ENCODE measurements at regions not wholly inside any gene's neighbourhood (a gene's known extent, or its start where the extent isn't known, plus 50 kb on each side); places are given as distances from the start of the nearest gene placed in this dataset.

DNA sequence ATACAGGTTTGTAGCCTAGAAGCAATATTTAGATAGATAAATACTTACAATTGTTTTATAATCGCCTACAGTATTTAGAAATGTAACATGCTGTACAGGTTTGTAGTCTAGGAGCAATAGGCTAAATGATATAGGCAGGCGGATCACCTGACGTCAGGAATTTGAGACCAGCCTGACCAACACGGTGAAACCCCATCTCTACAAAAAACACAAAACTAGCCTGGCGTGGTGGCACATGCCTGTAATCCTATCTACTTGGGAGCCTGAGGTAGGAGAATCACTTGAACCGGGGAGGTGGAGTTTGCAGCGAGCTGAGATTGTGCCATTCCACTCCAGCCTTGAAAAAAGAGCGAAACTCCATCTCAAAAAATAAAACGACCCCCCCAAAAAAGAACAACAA, 375.2 kb upstream of the EPHA3 start:
- H3K9ac ChIP-seq (ENCODE audit: low read length) = no peak overlapping the region
- ChIA-PET CTCF (no interaction called here), POLR2A (ENCODE audit: unreplicated experiment) (no interaction called here)
- H3K27ac ChIP-seq (ENCODE audit: low read length) = no peak overlapping the region
- ATAC-seq (no peak), DNase-seq (no peak)
- no peak overlapping the region for H2AFZ ChIP-seq (ENCODE audit: low read length)
- no peaks in the 10 kb centered on the region for H3K79me2 ChIP-seq (ENCODE audit: low read length)
- no peaks in the 10 kb centered on the region for H3K9me2 ChIP-seq (replicated peaks; ENCODE audit: low read length)
- H3K9me3 ChIP-seq (ENCODE audit: low read length) = no peaks in the 10 kb centered on the region
- no peak for TF ChIP-seq EZH2phosphoT487 (IDR thresholded peaks at IDR 0.05; ENCODE audit: borderline replicate concordance, low read length)
- no peak for TF ChIP-seq EZH2 (IDR thresholded peaks at IDR 0.05; ENCODE audit: low read length, unreplicated experiment)
- no peak for TF ChIP-seq CTCF (conservative IDR thresholded peaks at IDR 0.05; ENCODE audit: low read depth, low read length)
- H3K36me3 ChIP-seq (ENCODE audit: low read depth, low read length) = no peaks in the 10 kb centered on the region
- no peak overlapping the region for H3K4me3 ChIP-seq (ENCODE audit: low read length)
- BruUV-seq (replicated peaks) = no TSS peak
- no peaks in the 10 kb centered on the region for H3K4me1 ChIP-seq (ENCODE audit: insufficient read depth, low read length)
- H4K20me1 ChIP-seq (ENCODE audit: low read length) = no peaks in the 10 kb centered on the region
- no peaks in the 10 kb centered on the region for H3F3A ChIP-seq (ENCODE audit: low read length, unreplicated experiment)
- intact Hi-C loops (cut with micrococcal nuclease) = no loop called here
- H3K27me3 ChIP-seq (ENCODE audit: low read length) = no peaks in the 10 kb centered on the region
- H3K4me2 ChIP-seq (ENCODE audit: low read length) = no peak overlapping the region

GRCh38 chr3:88742106-88742505, 365.3 kb upstream of the EPHA3 start:
- no peak overlapping the region for H2AFZ ChIP-seq (ENCODE audit: low read length)
- H3K4me2 ChIP-seq (ENCODE audit: low read length) = no peak overlapping the region
- H3K9me2 ChIP-seq (replicated peaks; ENCODE audit: low read length) = no peaks in the 10 kb centered on the region
- H3K27ac ChIP-seq (ENCODE audit: low read length) = no peak overlapping the region
- BruUV-seq (replicated peaks) = no TSS peak
- no peaks in the 10 kb centered on the region for H3F3A ChIP-seq (ENCODE audit: low read length, unreplicated experiment)
- no peaks in the 10 kb centered on the region for H3K79me2 ChIP-seq (ENCODE audit: low read length)
- DNase-seq (no peak), ATAC-seq (no peak)
- no peak for TF ChIP-seq EZH2phosphoT487 (IDR thresholded peaks at IDR 0.05; ENCODE audit: borderline replicate concordance, low read length)
- no peak for TF ChIP-seq EZH2 (IDR thresholded peaks at IDR 0.05; ENCODE audit: low read length, unreplicated experiment)
- no peak for TF ChIP-seq CTCF (conservative IDR thresholded peaks at IDR 0.05; ENCODE audit: low read depth, low read length)
- ChIA-PET POLR2A (ENCODE audit: unreplicated experiment) (no interaction called here), CTCF (no interaction called here)
- intact Hi-C loops (cut with micrococcal nuclease) = no loop called here
- H3K27me3 ChIP-seq (ENCODE audit: low read length) = peaks cover 10% of the 10 kb centered on the region; the same call in 1 of the 2 replicates
- H3K9ac ChIP-seq (ENCODE audit: low read length) = no peak overlapping the region
- H4K20me1 ChIP-seq (ENCODE audit: low read length) = no peaks in the 10 kb centered on the region
- H3K4me3 ChIP-seq (ENCODE audit: low read length) = no peak overlapping the region
- H3K36me3 ChIP-seq (ENCODE audit: low read depth, low read length) = no peaks in the 10 kb centered on the region
- H3K9me3 ChIP-seq (ENCODE audit: low read length) = no peaks in the 10 kb centered on the region
- no peaks in the 10 kb centered on the region for H3K4me1 ChIP-seq (ENCODE audit: insufficient read depth, low read length)

GRCh38 chr3:88742674-88743507, 364.5 kb upstream of the EPHA3 start:
- ATAC-seq = no peak
- TF ChIP-seq CTCF (conservative IDR thresholded peaks at IDR 0.05; ENCODE audit: low read depth, low read length) (no peak), EZH2phosphoT487 (IDR thresholded peaks at IDR 0.05; ENCODE audit: borderline replicate concordance, low read length) (no peak), EZH2 (IDR thresholded peaks at IDR 0.05; ENCODE audit: low read length, unreplicated experiment) (no peak)
- POLR2A ChIA-PET (ENCODE audit: unreplicated experiment) = no interaction called here
- H3K4me3 ChIP-seq (ENCODE audit: low read length) = no peak overlapping the region
- H3K27ac ChIP-seq (ENCODE audit: low read length) = no peak overlapping the region
- CTCF ChIA-PET = no interaction called here
- H3K4me2 ChIP-seq (ENCODE audit: low read length) = no peak overlapping the region
- H3K9ac ChIP-seq (ENCODE audit: low read length) = no peak overlapping the region
- no peak for DNase-seq
- intact Hi-C loops (cut with micrococcal nuclease) = no loop called here
- H3K9me2 ChIP-seq (replicated peaks; ENCODE audit: low read length) = no peaks in the 10 kb centered on the region
- H3K36me3 ChIP-seq (ENCODE audit: low read depth, low read length) = no peaks in the 10 kb centered on the region
- H3K9me3 ChIP-seq (ENCODE audit: low read length) = no peaks in the 10 kb centered on the region
- no peak overlapping the region for H2AFZ ChIP-seq (ENCODE audit: low read length)
- H3K79me2 ChIP-seq (ENCODE audit: low read length) = no peaks in the 10 kb centered on the region
- no peaks in the 10 kb centered on the region for H4K20me1 ChIP-seq (ENCODE audit: low read length)
- peaks cover 10% of the 10 kb centered on the region; the same call in 1 of the 2 replicates for H3K27me3 ChIP-seq (ENCODE audit: low read length)
- H3F3A ChIP-seq (ENCODE audit: low read length, unreplicated experiment) = no peaks in the 10 kb centered on the region
- no TSS peak for BruUV-seq (replicated peaks)
- no peaks in the 10 kb centered on the region for H3K4me1 ChIP-seq (ENCODE audit: insufficient read depth, low read length)

Data from PC-3 (cell line).